ENCODE measurements at regions not wholly inside any gene's neighbourhood (a gene's known extent, or its start where the extent isn't known, plus 50 kb on each side); places are given as distances from the start of the nearest gene placed in this dataset.

- no peak for TF ChIP-seq CTCF (IDR thresholded peaks at IDR 0.05)
- TF ChIP-seq POLR2AphosphoS5 (IDR thresholded peaks at IDR 0.05) = no peak
Observed at GRCh38 chr9:91148306-91148705, 213.4 kb downstream of the AUH start.

Measured in breast epithelium (tissue), 3 donors.